Activated B cell treated with CpG ODN at 0.5 μM for 24 hours (primary cell): ENCODE measurements at regions not wholly inside any gene's neighbourhood (a gene's known extent, or its start where the extent isn't known, plus 50 kb on each side); places are given as distances from the start of the nearest gene placed in this dataset.

Source experiments
- ATAC-seq: fragments of 200-7000 bp; cut with Tn5 transposase; one replicate; pipeline ENCODE4 v1.10.0; 2021; ENCODE audit warnings: low read depth, mild to moderate bottlenecking, moderate library complexity
- CTCF ChIA-PET: fragments of 350-600 bp; sonication (Branson Sonifier 250); formaldehyde crosslinking; loops from one replicate; lab custom pipeline; 2021; ENCODE audit warnings: antibody characterized with exemption; lab: Charles Lee
- POLR2A ChIA-PET: fragments of 350-600 bp; sonication (Branson Sonifier 250); formaldehyde crosslinking; loops from one replicate; lab custom pipeline; 2021; ENCODE audit warnings: antibody characterized with exemption; lab: Charles Lee
- DNase-seq: peaks from one replicate; pipeline ENCODE4 v3.0.0; 2022
- H3K27ac Mint-ChIP-seq: one replicate; pipeline ENCODE4 v1.8.0; 2020; ENCODE audit warnings: mixed read lengths
- H3K27me3 Mint-ChIP-seq: one replicate; pipeline ENCODE4 v1.8.0; 2021; ENCODE audit warnings: mixed read lengths
- H3K36me3 Mint-ChIP-seq: one replicate; pipeline ENCODE4 v1.8.0; 2021; ENCODE audit warnings: low read depth, mixed read lengths
- H3K4me1 Mint-ChIP-seq: one replicate; pipeline ENCODE4 v1.8.0; 2021; ENCODE audit warnings: mixed read lengths
- H3K4me3 Mint-ChIP-seq: one replicate; pipeline ENCODE4 v1.8.0; 2020; ENCODE audit warnings: mild to moderate bottlenecking, mixed read lengths
- H3K9me3 Mint-ChIP-seq: one replicate; pipeline ENCODE4 v1.8.0; 2020; ENCODE audit warnings: mixed read lengths
- CTCF ChIP-seq: fragments of 200-600 bp; IDR thresholded peaks from one replicate; pipeline ENCODE4 v1.8.0; 2022; ENCODE audit warnings: antibody characterized with exemption, mild to moderate bottlenecking
- intact Hi-C: fragments of 100-400 bp; cut with micrococcal nuclease; formaldehyde crosslinking; loops from one replicate; pipeline ENCODE4 v1.15.1; 2024

GRCh38 chr3:25043177-25043576 lies 384.9 kb upstream of the RARB start:
- CTCF ChIA-PET: no interaction called here
- ATAC-seq: no peak
- H3K4me3 Mint-ChIP-seq: no peak overlapping the region
- H3K27me3 Mint-ChIP-seq: no peaks in the 10 kb centered on the region
- no peaks in the 10 kb centered on the region for H3K36me3 Mint-ChIP-seq
- POLR2A ChIA-PET: no interaction called here
- TF ChIP-seq CTCF: no peak
- H3K9me3 Mint-ChIP-seq: no peaks in the 10 kb centered on the region
- intact Hi-C loops: no loop called here
- no peak for DNase-seq
- no peak overlapping the region for H3K27ac Mint-ChIP-seq
- no peaks in the 10 kb centered on the region for H3K4me1 Mint-ChIP-seq

- POLR2A ChIA-PET: no interaction called here
These were observed 384.3 kb upstream of the RARB start for GRCh38 chr3:25043749-25044148.

GRCh38 chr3:25044762-25045710 lies 383.0 kb upstream of the RARB start:
- ChIA-PET CTCF (no interaction called here), POLR2A (no interaction called here)
- H3K4me3 Mint-ChIP-seq: no peak overlapping the region
- intact Hi-C loops: no loop called here
- H3K27me3 Mint-ChIP-seq: no peaks in the 10 kb centered on the region
- no peak for ATAC-seq
- no peak for TF ChIP-seq CTCF
- H3K9me3 Mint-ChIP-seq: peaks cover 3% of the 10 kb centered on the region
- no peak for DNase-seq
- H3K36me3 Mint-ChIP-seq: no peaks in the 10 kb centered on the region
- H3K4me1 Mint-ChIP-seq: no peaks in the 10 kb centered on the region
- no peak overlapping the region for H3K27ac Mint-ChIP-seq

More at GRCh38 chr3:25043749-25044148, 384.3 kb upstream of the RARB start:
- DNase-seq: no peak
- intact Hi-C loops: no loop called here
- Mint-ChIP-seq H3K4me1 (no peaks in the 10 kb centered on the region), H3K4me3 (no peak overlapping the region), H3K27ac (no peak overlapping the region), H3K27me3 (no peaks in the 10 kb centered on the region), H3K9me3 (no peaks in the 10 kb centered on the region), H3K36me3 (no peaks in the 10 kb centered on the region)
- CTCF ChIA-PET: no interaction called here
- ATAC-seq: no peak
- TF ChIP-seq CTCF: no peak

GRCh38 chr3:25046911-25047771 lies 380.9 kb upstream of the RARB start:
- no peak for TF ChIP-seq CTCF
- intact Hi-C loops: no loop called here
- DNase-seq (no peak), ATAC-seq (no peak)
- no peak overlapping the region for H3K27ac Mint-ChIP-seq
- no peaks in the 10 kb centered on the region for H3K4me1 Mint-ChIP-seq
- H3K9me3 Mint-ChIP-seq: peaks cover 3% of the 10 kb centered on the region
- H3K4me3 Mint-ChIP-seq: no peak overlapping the region
- ChIA-PET CTCF (no interaction called here), POLR2A (no interaction called here)
- no peaks in the 10 kb centered on the region for H3K36me3 Mint-ChIP-seq
- H3K27me3 Mint-ChIP-seq: no peaks in the 10 kb centered on the region

- TF ChIP-seq CTCF: no peak
- ChIA-PET CTCF (no interaction called here), POLR2A (no interaction called here)
- intact Hi-C loops: no loop called here
- DNase-seq (no peak), ATAC-seq (no peak)
- H3K4me1 Mint-ChIP-seq: no peaks in the 10 kb centered on the region
- H3K27ac Mint-ChIP-seq: no peak overlapping the region
- no peaks in the 10 kb centered on the region for H3K36me3 Mint-ChIP-seq
- no peak overlapping the region for H3K4me3 Mint-ChIP-seq
- H3K9me3 Mint-ChIP-seq: peaks cover 3% of the 10 kb centered on the region
- no peaks in the 10 kb centered on the region for H3K27me3 Mint-ChIP-seq
These were observed 378.8 kb upstream of the RARB start for GRCh38 chr3:25049304-25049703.
